ENCODE measurements at regions not wholly inside any gene's neighbourhood (a gene's known extent, or its start where the extent isn't known, plus 50 kb on each side); places are given as distances from the start of the nearest gene placed in this dataset.

DNA sequence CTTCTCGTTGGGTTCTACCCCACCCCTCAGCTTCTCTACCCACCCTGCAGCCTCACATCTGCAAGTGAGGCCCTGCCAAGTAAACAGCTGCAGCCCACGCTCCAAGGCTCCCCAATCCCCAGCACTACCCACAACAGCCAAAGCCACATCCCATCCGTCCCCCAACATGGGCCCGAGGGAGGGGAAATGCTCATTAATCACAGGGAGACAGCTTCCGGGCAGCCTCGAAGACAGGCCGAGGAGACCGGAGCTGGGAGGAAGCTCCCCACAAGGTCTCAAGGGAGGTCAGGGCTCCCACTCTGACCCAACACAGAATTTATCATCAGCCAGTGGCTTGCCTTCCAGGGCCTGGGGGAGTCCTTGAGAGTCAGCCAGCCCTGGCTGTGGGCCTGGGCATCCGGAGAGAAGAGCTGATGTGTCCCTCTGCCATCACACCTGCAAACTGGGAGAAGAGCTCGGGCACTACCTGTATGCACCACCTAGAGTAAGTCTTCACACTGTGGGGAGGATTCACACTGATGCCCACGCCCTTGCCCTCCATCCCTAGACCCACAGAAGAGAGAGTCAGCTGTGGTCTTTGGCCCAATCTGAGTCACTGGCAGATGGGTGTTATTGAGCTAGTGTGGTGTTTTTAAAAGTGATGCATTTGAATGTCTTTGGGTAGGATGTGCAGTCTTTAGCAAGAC lies 115.5 kb upstream of the ZMIZ1 start:
- DNase-seq (ENCODE audit: low read depth, low spot score): no peak
- in situ Hi-C loops (cut with HindIII; ENCODE audit: low pct_unique_long_range_greater_than_20kb, low sequenced_read_pairs): no loop called here

DNA sequence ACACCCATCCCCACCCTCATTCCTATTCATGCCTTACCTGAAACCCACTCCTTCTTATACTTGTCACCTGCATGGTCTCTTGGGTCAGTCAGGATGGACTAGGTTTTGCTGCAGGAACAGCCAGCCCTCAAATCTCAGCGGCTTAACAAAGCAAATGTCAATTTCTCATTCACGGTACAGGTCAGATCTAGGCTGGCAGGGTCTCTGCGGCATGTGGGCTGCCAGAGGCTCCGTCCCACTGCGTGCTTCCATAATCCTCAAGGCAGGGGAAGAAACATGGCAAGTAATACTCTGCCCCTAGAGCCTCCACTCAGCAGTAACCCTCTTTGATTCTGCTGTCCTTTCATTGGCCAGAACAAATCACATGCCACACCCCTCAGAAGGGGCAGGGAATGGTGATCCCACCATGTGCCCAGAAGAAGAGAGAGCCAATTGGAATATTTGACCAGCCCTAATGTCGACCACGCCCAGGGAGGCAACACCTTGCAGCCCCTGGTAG lies 114.9 kb upstream of the ZMIZ1 start:
- in situ Hi-C loops (cut with HindIII; ENCODE audit: low pct_unique_long_range_greater_than_20kb, low sequenced_read_pairs): no loop called here
- no peak for DNase-seq (ENCODE audit: low read depth, low spot score)

DNA sequence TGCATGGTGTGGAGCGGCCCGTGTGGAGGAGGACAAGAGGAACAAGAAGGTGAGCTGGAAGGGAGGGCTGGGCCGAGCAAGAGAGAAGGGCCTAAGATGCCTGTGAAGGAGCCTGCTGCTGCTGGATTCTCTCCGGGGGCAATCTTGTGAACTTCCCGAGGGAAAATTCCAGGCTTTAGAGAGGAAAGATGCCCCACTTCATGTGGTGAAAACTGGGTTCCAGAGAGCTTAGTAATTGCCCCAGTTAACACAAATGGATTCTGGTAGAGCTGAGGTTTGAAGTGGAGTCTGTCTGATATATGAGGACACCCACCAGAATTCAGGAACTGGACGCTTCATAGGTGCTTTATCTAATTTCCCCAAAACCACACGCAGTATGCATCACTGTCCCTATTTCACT lies 114.1 kb upstream of the ZMIZ1 start:
- in situ Hi-C loops (cut with HindIII; ENCODE audit: low pct_unique_long_range_greater_than_20kb, low sequenced_read_pairs): no loop called here
- DNase-seq (ENCODE audit: low read depth, low spot score): no peak

DNA sequence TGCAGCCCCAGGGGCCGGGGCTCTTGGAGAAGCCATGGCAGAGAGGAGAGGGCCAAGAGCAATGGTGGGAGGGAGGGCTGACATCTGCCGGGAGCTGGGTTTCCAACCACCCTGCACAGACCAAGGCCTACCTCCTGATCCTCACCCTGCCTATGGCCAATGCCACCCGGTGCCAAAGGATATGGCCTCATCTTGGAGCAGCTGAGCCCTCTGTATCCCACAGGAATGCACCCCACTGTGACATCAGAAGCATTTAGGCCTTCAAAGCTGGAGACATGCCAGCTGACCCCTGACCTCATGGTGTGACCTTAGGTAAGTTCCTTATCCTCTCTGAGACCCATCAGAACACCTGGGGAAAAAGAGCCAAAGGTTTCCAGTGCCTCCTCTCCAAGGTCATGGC lies 113.6 kb upstream of the ZMIZ1 start:
- in situ Hi-C loops (cut with HindIII; ENCODE audit: low pct_unique_long_range_greater_than_20kb, low sequenced_read_pairs): no loop called here
- no peak for DNase-seq (ENCODE audit: low read depth, low spot score)

DNA sequence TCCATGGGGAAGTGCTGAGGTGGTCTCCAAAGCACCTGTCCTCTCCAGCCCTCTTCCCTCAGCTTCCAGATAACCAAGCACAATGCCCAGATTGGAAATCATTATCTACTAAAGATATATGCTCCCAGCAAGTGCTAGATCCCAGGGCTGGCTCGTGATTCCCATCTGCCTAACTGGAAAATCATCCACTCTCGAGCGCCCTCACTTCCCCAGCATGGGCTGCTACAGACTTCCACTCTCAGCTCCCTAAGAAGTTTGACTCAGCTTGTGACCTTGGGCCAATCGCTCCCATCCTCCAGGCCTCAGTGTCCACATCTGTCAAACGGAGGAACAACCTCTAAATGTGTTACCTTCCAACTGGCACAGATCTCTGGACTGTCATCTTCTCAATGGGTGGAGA lies 112.4 kb upstream of the ZMIZ1 start:
- in situ Hi-C loops (cut with HindIII; ENCODE audit: low pct_unique_long_range_greater_than_20kb, low sequenced_read_pairs): no loop called here
- peak; percentile 30 for DNase-seq (ENCODE audit: low read depth, low spot score)

DNA sequence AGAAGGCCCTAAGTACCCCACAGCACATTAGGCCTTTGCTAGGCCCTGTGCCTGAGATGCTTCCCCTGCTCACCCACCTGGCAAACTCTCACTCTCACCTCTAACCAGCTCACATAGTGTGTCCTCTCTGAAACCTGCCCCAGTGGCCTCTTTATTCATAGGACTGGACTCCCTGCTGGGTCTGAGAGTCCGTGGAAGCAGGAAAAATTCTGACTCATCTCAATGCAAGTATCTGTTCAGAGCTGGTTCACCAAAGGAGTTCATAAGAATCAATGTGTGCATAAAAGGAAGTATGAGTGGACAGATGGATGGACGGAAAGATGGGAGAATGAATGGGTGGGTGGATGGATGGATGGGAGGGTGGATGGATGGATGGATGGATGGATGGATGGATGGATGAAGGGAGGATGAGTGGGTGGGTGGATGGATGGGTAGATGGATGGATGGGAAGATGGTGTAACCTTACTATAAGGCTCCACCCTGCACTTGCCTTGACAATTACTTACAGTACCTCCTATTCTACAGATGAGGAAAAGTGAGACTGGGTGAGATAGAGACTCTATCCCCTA lies 111.2 kb upstream of the ZMIZ1 start:
- in situ Hi-C loops (cut with HindIII; ENCODE audit: low pct_unique_long_range_greater_than_20kb, low sequenced_read_pairs): no loop called here
- no peak for DNase-seq (ENCODE audit: low read depth, low spot score)

DNA sequence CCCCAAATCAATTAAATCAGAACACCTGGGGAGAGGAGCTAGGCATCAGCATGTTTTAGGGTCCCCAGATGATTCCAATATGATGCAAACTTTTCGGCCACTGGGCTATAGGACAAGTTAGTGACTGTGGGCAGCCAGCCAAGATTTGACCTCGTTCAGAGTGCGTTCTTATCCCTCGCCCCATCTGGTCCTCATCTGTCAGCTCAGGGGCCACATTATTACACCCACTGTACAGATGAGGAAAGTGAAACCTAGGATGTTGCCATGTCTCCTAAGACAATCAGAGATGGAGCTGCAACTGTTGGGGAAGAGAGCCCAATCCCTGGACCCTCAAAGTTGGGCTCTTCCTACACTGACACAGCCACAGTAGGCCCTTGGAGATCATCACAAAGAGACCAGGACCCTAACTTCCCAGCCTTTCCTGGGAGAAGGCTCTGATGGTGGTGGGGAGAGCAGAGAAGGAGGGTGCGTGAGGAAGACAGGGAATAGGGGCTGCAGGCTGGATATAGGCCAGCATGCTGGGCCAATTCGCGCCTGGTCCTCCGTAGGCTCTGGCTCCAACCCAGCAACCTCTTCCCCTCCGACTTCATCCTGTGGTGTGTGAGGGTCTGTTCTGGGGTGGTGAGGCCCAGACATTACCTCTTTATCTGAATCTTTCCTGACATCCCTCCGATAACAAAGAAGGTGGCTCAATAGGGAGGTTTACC lies 109.4 kb upstream of the ZMIZ1 start:
- no peak for DNase-seq (ENCODE audit: low read depth, low spot score)
- in situ Hi-C loops (cut with HindIII; ENCODE audit: low pct_unique_long_range_greater_than_20kb, low sequenced_read_pairs): no loop called here

DNA sequence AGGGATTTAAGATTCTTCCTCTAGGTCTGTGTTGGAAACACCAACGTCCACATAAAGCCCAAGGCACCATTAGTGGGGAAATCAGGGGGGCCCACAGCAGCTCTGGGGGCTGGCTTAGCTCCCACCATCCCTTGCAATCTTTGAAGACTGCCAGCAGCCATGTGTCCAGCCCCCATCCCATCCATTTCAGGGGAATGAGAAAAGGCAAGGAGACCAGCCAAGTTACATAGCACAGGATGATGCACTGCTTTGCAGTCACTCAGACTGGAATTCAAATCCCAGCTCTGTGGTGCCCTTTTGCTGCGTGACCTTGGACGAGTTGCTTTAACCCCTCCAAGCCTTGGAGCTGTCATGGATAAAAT lies 108.9 kb upstream of the ZMIZ1 start:
- no peak for DNase-seq (ENCODE audit: low read depth, low spot score)
- in situ Hi-C loops (cut with HindIII; ENCODE audit: low pct_unique_long_range_greater_than_20kb, low sequenced_read_pairs): no loop called here

DNA sequence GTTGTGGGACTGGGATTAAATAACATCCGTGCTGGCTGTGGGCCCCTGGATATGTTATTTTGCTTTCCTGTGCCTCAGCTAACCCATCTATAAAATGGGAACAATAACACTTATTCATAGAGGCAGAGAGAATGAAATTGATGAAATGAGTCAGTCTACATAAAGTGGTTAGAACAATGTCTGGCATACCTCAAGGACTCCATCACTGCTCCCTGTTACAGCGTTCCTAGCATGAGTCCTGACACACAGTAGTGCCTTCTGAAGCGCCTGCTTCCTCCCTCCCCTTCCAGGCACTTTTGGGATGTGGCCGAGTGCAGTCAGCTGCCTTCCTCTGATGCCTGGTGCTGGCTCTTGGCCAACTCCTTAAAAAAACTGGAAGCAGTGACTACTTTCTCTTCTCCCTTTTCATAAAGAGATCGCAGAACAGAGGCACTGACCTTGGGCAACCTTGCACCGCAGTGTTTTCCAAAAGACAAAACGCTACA lies 108.4 kb upstream of the ZMIZ1 start:
- peak; percentile 80 for DNase-seq (ENCODE audit: low read depth, low spot score)
- in situ Hi-C loops (cut with HindIII; ENCODE audit: low pct_unique_long_range_greater_than_20kb, low sequenced_read_pairs): no loop called here

DNA sequence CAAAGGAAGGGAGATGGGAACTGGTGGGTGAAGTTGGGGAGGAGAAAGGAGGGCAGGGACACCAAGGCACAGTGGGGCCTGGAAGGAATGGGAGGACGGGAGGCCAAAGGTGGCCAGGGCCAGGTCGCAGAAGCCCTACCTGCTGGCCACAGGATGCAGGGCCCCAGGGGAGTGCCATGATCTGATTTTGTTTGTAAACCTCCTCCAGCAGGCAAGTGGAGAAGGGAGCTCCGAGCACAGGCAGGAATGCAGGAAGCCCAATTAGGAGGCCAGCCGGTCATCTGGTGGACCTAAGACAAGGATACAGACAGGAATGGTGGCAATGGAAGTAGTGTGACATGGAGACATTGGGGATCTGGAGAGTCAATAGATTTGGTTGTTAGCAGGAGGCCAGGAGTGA lies 107.0 kb upstream of the ZMIZ1 start:
- no peak for DNase-seq (ENCODE audit: low read depth, low spot score)
- in situ Hi-C loops (cut with HindIII; ENCODE audit: low pct_unique_long_range_greater_than_20kb, low sequenced_read_pairs): no loop called here

DNA sequence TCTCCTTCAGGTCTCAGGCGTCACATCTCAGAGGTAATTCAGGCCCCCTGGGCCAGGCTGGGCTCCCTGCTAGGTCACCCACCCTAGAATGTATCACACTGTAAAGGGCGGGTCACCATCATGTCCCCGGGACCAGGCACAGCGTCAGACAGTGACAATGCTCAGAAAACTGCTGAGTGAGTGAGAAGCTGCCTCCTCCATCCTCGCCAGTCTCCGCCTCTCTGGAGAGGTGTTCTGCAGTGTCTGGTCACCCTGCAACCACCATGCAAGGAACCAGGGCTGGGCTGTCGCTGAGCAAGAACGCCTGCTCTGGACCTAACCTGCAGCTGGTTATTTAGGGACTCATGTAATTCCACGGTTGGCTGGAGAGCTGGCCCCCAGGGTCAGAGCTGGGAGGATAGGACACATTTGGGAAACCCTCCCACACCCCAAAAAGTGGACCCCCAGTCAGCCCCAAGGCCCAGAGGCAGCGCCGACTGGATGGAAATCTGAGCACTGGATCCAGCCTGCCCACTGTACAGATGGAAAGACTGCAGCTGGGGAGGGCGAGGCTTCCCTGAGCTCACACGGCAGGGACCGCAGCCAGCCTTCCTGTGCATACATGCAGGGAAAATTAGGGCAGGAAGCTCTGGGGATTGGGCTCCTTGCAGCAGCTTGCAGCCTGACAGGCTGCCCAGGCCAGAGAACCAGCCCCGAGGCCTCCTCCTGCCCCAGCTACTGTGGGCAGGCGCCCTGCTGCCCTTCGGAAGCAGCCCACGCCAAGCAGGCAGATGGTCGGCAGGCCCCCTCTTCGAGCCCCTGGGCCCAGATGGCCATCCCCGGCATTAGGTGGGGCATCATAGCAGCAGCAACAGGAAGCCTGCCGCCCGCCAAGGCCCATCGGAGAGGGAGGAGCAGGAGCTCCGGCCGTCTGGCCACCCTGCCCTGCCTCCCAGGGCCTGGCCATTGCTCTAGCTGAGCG lies 105.4 kb upstream of the ZMIZ1 start:
- in situ Hi-C loops (cut with HindIII; ENCODE audit: low pct_unique_long_range_greater_than_20kb, low sequenced_read_pairs): no loop called here
- DNase-seq (ENCODE audit: low read depth, low spot score): no peak

DNA sequence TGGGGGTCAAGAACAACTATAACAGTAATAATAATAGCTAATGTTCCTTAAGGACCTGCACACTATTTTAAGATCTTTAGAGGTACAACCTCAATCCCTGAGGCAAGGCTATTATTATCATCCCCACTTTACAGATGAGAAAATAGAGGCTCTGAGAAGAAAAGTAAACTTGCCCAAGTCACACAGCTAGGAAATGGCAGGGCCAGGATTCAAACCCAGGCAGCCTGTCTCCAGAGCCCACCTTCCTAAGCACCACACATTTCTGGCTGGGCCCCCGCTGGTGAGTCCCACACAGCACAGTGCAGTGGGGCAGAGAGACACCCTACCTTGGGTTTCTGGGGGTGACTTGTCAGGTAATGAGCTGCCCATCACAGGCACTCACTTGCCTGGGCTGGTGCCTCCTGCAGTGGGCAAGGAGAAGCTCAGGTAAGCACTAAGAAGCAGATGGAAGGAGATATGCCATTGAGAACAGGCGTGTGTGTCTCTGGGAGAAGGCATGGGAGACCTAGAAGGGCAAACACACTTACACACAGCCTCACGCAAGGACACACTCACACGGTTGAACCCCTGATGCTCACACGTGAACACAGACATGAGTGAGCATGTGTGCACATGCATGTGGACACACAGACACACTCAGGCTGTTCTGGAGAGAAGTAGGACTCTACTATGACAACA lies 104.4 kb upstream of the ZMIZ1 start:
- DNase-seq (ENCODE audit: low read depth, low spot score): no peak
- in situ Hi-C loops (cut with HindIII; ENCODE audit: low pct_unique_long_range_greater_than_20kb, low sequenced_read_pairs): no loop called here

DNA sequence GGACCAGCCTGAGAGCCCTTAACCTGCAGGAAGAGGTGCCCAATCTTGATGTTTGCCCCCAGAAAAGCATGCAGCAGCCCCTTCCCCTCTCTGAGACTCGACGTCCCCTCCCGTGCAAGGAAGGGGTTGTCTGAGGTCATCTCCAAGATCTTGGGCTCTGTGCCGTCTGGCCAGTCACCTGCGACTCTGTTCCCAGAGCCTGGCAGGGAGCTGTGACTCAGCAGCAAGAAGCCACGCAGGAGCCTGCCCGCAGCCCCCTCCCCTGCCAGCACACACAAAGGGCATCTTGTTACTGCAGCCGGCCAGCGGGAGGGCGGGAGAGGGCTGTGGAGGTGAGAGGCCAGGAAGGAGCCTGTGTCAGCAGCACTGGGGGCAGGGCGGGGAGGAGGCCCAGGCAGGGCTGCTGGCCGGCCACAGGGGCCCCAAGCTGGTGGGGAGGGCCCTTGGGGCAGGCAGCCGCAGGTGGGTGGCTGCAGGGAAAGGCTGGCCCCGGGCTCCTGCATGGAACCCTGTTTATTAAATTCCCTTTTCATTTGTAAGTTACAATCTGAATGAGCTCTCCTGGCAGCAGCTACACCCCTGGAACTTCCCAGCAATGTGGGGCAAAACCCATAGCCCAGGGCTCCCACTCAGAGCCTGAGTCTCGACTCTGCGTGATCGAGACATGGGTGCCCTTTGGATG lies 103.7 kb upstream of the ZMIZ1 start:
- in situ Hi-C loops (cut with HindIII; ENCODE audit: low pct_unique_long_range_greater_than_20kb, low sequenced_read_pairs): no loop called here
- peak; percentile 94 for DNase-seq (ENCODE audit: low read depth, low spot score)

DNA sequence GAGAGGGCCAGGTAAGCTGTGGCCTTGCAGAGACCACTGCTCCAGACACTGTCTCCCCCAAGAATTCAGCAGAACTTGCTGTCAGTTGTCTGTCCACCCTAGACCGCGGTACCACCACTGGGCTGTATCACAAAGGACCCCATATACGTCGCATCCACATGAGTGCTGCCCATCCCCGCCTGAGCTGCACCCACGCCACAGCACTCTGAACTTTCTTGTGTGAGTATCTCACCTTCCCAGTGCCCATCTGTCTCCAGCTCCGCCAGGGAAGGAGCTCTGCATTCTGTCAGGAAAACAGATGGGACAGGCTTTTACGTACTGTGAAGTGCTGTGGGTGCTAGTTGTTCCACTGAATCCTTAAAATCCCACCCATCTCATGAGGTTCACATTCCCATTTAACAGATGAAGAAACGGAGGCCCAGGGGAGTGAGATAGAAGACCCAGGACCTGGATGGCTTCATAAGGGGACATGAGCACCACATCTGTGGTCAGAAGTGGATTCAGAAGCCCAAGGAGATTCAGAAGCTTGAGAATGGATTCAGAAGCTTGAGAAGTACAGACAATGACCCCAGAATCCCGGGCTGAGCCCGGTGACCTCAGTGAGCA lies 102.5 kb upstream of the ZMIZ1 start:
- DNase-seq (ENCODE audit: low read depth, low spot score): no peak
- in situ Hi-C loops (cut with HindIII; ENCODE audit: low pct_unique_long_range_greater_than_20kb, low sequenced_read_pairs): no loop called here

DNA sequence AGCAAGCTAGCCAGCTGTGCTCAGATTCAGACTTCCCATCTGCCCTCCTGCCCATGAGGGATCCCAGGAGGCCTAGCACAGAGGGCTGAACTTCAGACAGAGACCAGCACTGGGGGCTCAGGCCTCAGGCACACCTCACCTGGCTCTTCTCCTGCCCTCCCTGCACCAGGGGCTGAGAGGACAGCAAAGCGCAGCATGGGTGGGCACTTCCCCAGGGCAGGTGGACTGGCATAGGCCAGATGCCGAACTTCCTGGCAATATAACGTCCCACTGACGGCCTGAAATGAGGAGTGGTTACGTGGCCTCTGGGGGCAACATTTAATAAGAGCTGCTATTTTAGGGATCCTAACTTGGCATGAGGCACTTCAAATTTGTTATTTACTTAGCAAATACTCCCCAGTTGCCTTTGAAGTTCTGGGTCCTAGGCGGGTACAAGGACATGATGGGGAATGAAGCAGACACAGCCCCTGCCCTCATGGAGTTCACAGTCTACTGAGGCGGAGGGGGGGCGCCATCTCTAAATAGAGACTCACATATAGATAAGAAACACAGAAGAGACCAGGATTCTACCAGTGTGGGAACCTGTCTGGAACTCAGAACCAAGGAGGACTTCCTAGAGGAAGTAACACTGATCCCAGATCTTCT lies 101.8 kb upstream of the ZMIZ1 start:
- in situ Hi-C loops (cut with HindIII; ENCODE audit: low pct_unique_long_range_greater_than_20kb, low sequenced_read_pairs): no loop called here
- no peak for DNase-seq (ENCODE audit: low read depth, low spot score)

DNA sequence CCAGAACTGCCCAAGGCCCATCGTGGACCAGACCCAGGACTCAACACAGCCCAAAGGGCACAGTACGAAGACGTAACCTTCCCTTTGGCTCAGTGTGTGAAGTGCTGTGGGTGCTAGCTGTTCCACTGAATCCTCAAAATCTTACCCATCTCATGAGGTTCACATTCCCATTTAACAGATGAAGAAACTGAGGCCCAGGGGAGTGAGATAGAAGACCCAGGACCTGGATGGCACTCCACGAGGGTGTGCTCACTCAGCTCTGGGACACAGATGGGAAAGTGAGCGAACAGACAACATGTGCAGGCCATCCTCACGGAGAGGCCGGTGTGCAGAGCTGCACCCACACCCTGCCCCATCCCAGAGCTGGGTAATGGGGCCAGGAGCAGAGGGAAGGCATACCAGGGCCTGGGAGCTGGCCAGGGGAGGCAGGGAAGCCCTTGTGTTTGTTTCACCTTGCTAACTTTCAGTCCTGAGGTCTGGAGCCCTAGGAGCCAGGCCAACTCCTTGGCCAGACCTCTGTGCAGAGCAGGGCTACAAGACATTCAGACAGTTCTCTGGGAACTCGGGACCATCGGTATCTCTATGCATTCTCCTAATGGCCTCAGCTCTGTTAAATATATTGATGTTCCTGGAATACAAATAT lies 100.3 kb upstream of the ZMIZ1 start:
- in situ Hi-C loops (cut with HindIII; ENCODE audit: low pct_unique_long_range_greater_than_20kb, low sequenced_read_pairs): no loop called here
- DNase-seq (ENCODE audit: low read depth, low spot score): no peak
